Mesendoderm (in vitro differentiated cells): ENCODE measurements at regions not wholly inside any gene's neighbourhood (a gene's known extent, or its start where the extent isn't known, plus 50 kb on each side); places are given as distances from the start of the nearest gene placed in this dataset.

Experiments
- DNase-seq: peaks from one replicate; pipeline ENCODE4 v3.0.0; 2013
- H2AK5ac ChIP-seq: 2 replicates; pipeline ENCODE4 v1.6.1; 2013; ENCODE audit warnings: low read length, inconsistent platforms
- H2BK120ac ChIP-seq: 2 replicates; pipeline ENCODE4 v1.6.1; 2013; ENCODE audit warnings: low read depth, mild to moderate bottlenecking, low read length, moderate library complexity, mixed read lengths
- H2BK15ac ChIP-seq: replicated peaks from 2 replicates; pipeline ENCODE4 v1.6.1; 2013; ENCODE audit warnings: low read depth, mild to moderate bottlenecking, moderate library complexity
- H2BK5ac ChIP-seq: 2 replicates; pipeline ENCODE4 v1.6.1; 2013; ENCODE audit warnings: low read length, inconsistent platforms
- H3K18ac ChIP-seq: 2 replicates; pipeline ENCODE4 v1.6.1; 2013; ENCODE audit warnings: mild to moderate bottlenecking, low read length, mixed read lengths
- H3K23ac ChIP-seq: one replicate; pipeline ENCODE4 v1.6.1; 2013; ENCODE audit warnings: low read length
- H3K27ac ChIP-seq: 2 replicates; pipeline ENCODE4 v1.5.1; 2013; ENCODE audit warnings: low read depth, mild to moderate bottlenecking, inconsistent platforms, low read length, moderate library complexity
- H3K27me3 ChIP-seq: 2 replicates; pipeline ENCODE4 v1.6.1; 2013; ENCODE audit warnings: low read length, control low read depth, mild to moderate bottlenecking, inconsistent platforms; ENCODE audit not compliant: insufficient read depth, poor library complexity
- H3K36me3 ChIP-seq: 2 replicates; pipeline ENCODE4 v1.6.1; 2013; ENCODE audit warnings: low read length, inconsistent platforms; ENCODE audit not compliant: control insufficient read depth, insufficient read depth
- H3K4ac ChIP-seq: one replicate; pipeline ENCODE4 v1.6.1; 2013; ENCODE audit warnings: low read depth, mild to moderate bottlenecking, low read length, moderate library complexity
- H3K4me1 ChIP-seq: 2 replicates; pipeline ENCODE4 v1.6.1; 2013; ENCODE audit warnings: low read depth, low read length, inconsistent platforms; ENCODE audit not compliant: control insufficient read depth
- H3K4me2 ChIP-seq: 2 replicates; pipeline ENCODE4 v1.6.1; 2013; ENCODE audit warnings: low read length
- H3K4me3 ChIP-seq: 2 replicates; pipeline ENCODE4 v1.5.1; 2013; ENCODE audit warnings: mild to moderate bottlenecking, low read length
- H3K56ac ChIP-seq: one replicate; pipeline ENCODE4 v1.6.1; 2013; ENCODE audit warnings: low read length
- H3K79me1 ChIP-seq: 2 replicates; pipeline ENCODE4 v1.6.1; 2013; ENCODE audit warnings: low read length, inconsistent platforms
- H3K79me2 ChIP-seq: 2 replicates; pipeline ENCODE4 v1.6.1; 2013; ENCODE audit warnings: mild to moderate bottlenecking, low read length; ENCODE audit not compliant: control insufficient read depth, insufficient read depth
- H3K9ac ChIP-seq: 2 replicates; pipeline ENCODE4 v1.6.1; 2013; ENCODE audit warnings: low read length, inconsistent platforms
- H4K5ac ChIP-seq: one replicate; pipeline ENCODE4 v1.6.1; 2013; ENCODE audit warnings: low read length
- H4K8ac ChIP-seq: one replicate; pipeline ENCODE4 v1.6.1; 2013; ENCODE audit warnings: low read depth, mild to moderate bottlenecking, control low read depth, low read length, moderate library complexity
- WGBS: extraction: QIAGEN DNeasy Blood & Tissue Kit; methylation state at CpG from one replicate; pipeline ENCODE4 v1.1.7; 2013; ENCODE audit warnings: low lambda C conversion rate, missing lambda C conversion rate; ENCODE audit not compliant: insufficient coverage; ENCODE audit errors: extremely low coverage; 5-methylcytosine and 5-hydroxymethylcytosine counted together

GRCh38 chr6:4682431-4683097 is 93.6 kb upstream of the CDYL start:
- H2BK15ac ChIP-seq = no peak overlapping the region
- no peaks in the 10 kb centered on the region for H3K79me1 ChIP-seq

GRCh38 chr6:4678506-4679300 is 97.5 kb upstream of the CDYL start:
- Histone ChIP-seq H3K18ac (no peak overlapping the region), H3K56ac (no peak overlapping the region), H2BK5ac (no peak overlapping the region), H3K36me3 (no peaks in the 10 kb centered on the region), H4K8ac (no peak overlapping the region), H3K4me3 (no peak overlapping the region), H3K79me2 (no peaks in the 10 kb centered on the region), H2BK15ac (no peak overlapping the region), H3K4ac (no peak overlapping the region), H4K5ac (no peak overlapping the region), H3K4me1 (no peaks in the 10 kb centered on the region), H2AK5ac (no peak overlapping the region), H3K27me3 (no peaks in the 10 kb centered on the region), H3K79me1 (no peaks in the 10 kb centered on the region), H3K23ac (no peak overlapping the region), H3K4me2 (no peak overlapping the region), H2BK120ac (no peak overlapping the region), H3K9ac (no peak overlapping the region), H3K27ac (no peak overlapping the region)
- DNase-seq = peak; percentile 37
- WGBS = no CpG with 5 or more reads among the region's 7 CpGs

More at GRCh38 chr6:4682431-4683097, 93.6 kb upstream of the CDYL start:
- no peak for DNase-seq
- no peak overlapping the region for H2AK5ac ChIP-seq
- H3K23ac ChIP-seq = no peak overlapping the region
- no peak overlapping the region for H3K4ac ChIP-seq
- H3K79me2 ChIP-seq = no peaks in the 10 kb centered on the region
- H2BK120ac ChIP-seq = no peak overlapping the region
- no peak overlapping the region for H3K27ac ChIP-seq
- no peak overlapping the region for H3K9ac ChIP-seq
- no CpG with 5 or more reads among the region's 10 CpGs for WGBS
- no peak overlapping the region for H3K56ac ChIP-seq
- H3K4me1 ChIP-seq = no peaks in the 10 kb centered on the region
- no peaks in the 10 kb centered on the region for H3K36me3 ChIP-seq
- no peak overlapping the region for H3K4me2 ChIP-seq
- no peak overlapping the region for H3K18ac ChIP-seq
- no peak overlapping the region for H2BK5ac ChIP-seq
- H4K8ac ChIP-seq = no peak overlapping the region
- no peaks in the 10 kb centered on the region for H3K27me3 ChIP-seq
- H4K5ac ChIP-seq = no peak overlapping the region
- H3K4me3 ChIP-seq = no peak overlapping the region

GRCh38 chr6:4677751-4678065 is 98.5 kb upstream of the CDYL start:
- Histone ChIP-seq H2BK120ac (no peak overlapping the region), H3K4ac (no peak overlapping the region), H3K79me1 (no peaks in the 10 kb centered on the region), H3K36me3 (no peaks in the 10 kb centered on the region), H2AK5ac (no peak overlapping the region), H3K18ac (no peak overlapping the region), H3K9ac (no peak overlapping the region), H4K5ac (no peak overlapping the region), H3K27ac (no peak overlapping the region), H3K56ac (no peak overlapping the region), H3K4me3 (no peak overlapping the region), H3K4me1 (no peaks in the 10 kb centered on the region), H3K79me2 (no peaks in the 10 kb centered on the region), H2BK15ac (no peak overlapping the region), H3K4me2 (no peak overlapping the region), H3K23ac (no peak overlapping the region), H4K8ac (no peak overlapping the region), H2BK5ac (no peak overlapping the region), H3K27me3 (no peaks in the 10 kb centered on the region)
- DNase-seq = no peak
- WGBS = no CpG with 5 or more reads among the region's 4 CpGs

GRCh38 chr6:4677011-4677750 is 99.0 kb upstream of the CDYL start:
- Histone ChIP-seq H2BK15ac (no peak overlapping the region), H2AK5ac (no peak overlapping the region), H3K4ac (no peak overlapping the region), H3K79me1 (no peaks in the 10 kb centered on the region), H3K4me2 (no peak overlapping the region), H3K4me1 (no peaks in the 10 kb centered on the region), H3K4me3 (no peak overlapping the region), H3K9ac (no peak overlapping the region), H3K79me2 (no peaks in the 10 kb centered on the region), H4K8ac (no peak overlapping the region), H3K56ac (no peak overlapping the region), H3K27ac (no peak overlapping the region), H4K5ac (no peak overlapping the region), H3K36me3 (no peaks in the 10 kb centered on the region), H3K23ac (no peak overlapping the region), H3K18ac (no peak overlapping the region), H2BK5ac (no peak overlapping the region), H2BK120ac (no peak overlapping the region), H3K27me3 (no peaks in the 10 kb centered on the region)
- no peak for DNase-seq
- WGBS = no CpG with 5 or more reads among the region's 11 CpGs

- no peak overlapping the region for H2AK5ac ChIP-seq
- no peak overlapping the region for H3K4ac ChIP-seq
- no peak overlapping the region for H4K5ac ChIP-seq
- WGBS = no CpG with 5 or more reads among the region's 9 CpGs
- H2BK5ac ChIP-seq = no peak overlapping the region
- H3K9ac ChIP-seq = no peak overlapping the region
- H3K23ac ChIP-seq = no peak overlapping the region
- no peak overlapping the region for H4K8ac ChIP-seq
- no peak overlapping the region for H3K27ac ChIP-seq
- no peak overlapping the region for H2BK15ac ChIP-seq
- H3K56ac ChIP-seq = no peak overlapping the region
- no peak overlapping the region for H3K4me2 ChIP-seq
- no peak for DNase-seq
- no peak overlapping the region for H3K18ac ChIP-seq
- H3K27me3 ChIP-seq = no peaks in the 10 kb centered on the region
- H3K79me2 ChIP-seq = no peaks in the 10 kb centered on the region
- no peak overlapping the region for H2BK120ac ChIP-seq
- no peaks in the 10 kb centered on the region for H3K36me3 ChIP-seq
- no peaks in the 10 kb centered on the region for H3K4me1 ChIP-seq
- no peaks in the 10 kb centered on the region for H3K79me1 ChIP-seq
- no peak overlapping the region for H3K4me3 ChIP-seq
These were observed 100.2 kb upstream of the CDYL start for GRCh38 chr6:4676016-4676415.
